ENCODE measurements at regions not wholly inside any gene's neighbourhood (a gene's known extent, or its start where the extent isn't known, plus 50 kb on each side); places are given as distances from the start of the nearest gene placed in this dataset.

- TF ChIP-seq EP300 (IDR thresholded peaks at IDR 0.05) (no peak), CTCF (IDR thresholded peaks at IDR 0.05) (no peak), POLR2AphosphoS5 (IDR thresholded peaks at IDR 0.05) (no peak), POLR2A (IDR thresholded peaks at IDR 0.05) (no peak)
- Histone ChIP-seq H3K4me3 (no peak overlapping the region), H3K9me3 (no peaks in the 10 kb centered on the region), H3K4me1 (peaks cover 0 to 11% (median 0%) of the 10 kb centered on the region in 3 donors), H3K36me3 (no peaks in the 10 kb centered on the region), H3K27me3 (no peaks in the 10 kb centered on the region), H3K27ac (no peak overlapping the region)
- no peak for ATAC-seq
Measured at GRCh38 chr2:19434413-19434812, 76.0 kb upstream of the OSR1 start.

- no peak overlapping the region for H3K4me3 ChIP-seq
- no peaks in the 10 kb centered on the region for H3K27me3 ChIP-seq
- WGBS, 2 donors (ENCODE audit: low coverage in 1 of 2) = 90 to 92% methylated on average over 1 to 6 of the region's 6 CpGs
- no peaks in the 10 kb centered on the region for H3K9me3 ChIP-seq
- H3K36me3 ChIP-seq = no peaks in the 10 kb centered on the region
- TF ChIP-seq EP300 (IDR thresholded peaks at IDR 0.05) = no peak
- TF ChIP-seq POLR2AphosphoS5 (IDR thresholded peaks at IDR 0.05) = no peak
- no peak for TF ChIP-seq CTCF (IDR thresholded peaks at IDR 0.05)
- TF ChIP-seq POLR2A (IDR thresholded peaks at IDR 0.05) = no peak
- ATAC-seq = no peak
- no peaks in the 10 kb centered on the region for H3K4me1 ChIP-seq
- H3K27ac ChIP-seq = no peak overlapping the region
Measured at GRCh38 chr2:19426941-19427340, 68.5 kb upstream of the OSR1 start.

- Histone ChIP-seq H3K4me1 (no peaks in the 10 kb centered on the region), H3K9me3 (no peaks in the 10 kb centered on the region), H3K4me3 (no peak overlapping the region), H3K27ac (no peak overlapping the region), H3K36me3 (no peaks in the 10 kb centered on the region), H3K27me3 (no peaks in the 10 kb centered on the region)
- 84 to 88% methylated on average over 4 to 5 of the region's 5 CpGs for WGBS, 2 donors (ENCODE audit: low coverage in 1 of 2)
- ATAC-seq = no peak
- TF ChIP-seq POLR2AphosphoS5 (IDR thresholded peaks at IDR 0.05) = no peak
- no peak for TF ChIP-seq POLR2A (IDR thresholded peaks at IDR 0.05)
- TF ChIP-seq EP300 (IDR thresholded peaks at IDR 0.05) = no peak
- TF ChIP-seq CTCF (IDR thresholded peaks at IDR 0.05) = no peak
Measured at GRCh38 chr2:19426144-19426543, 67.7 kb upstream of the OSR1 start.

GRCh38 chr2:19425419-19425818, 67.0 kb upstream of the OSR1 start:
- Histone ChIP-seq H3K4me3 (no peak overlapping the region), H3K4me1 (no peaks in the 10 kb centered on the region), H3K9me3 (no peaks in the 10 kb centered on the region), H3K27me3 (no peaks in the 10 kb centered on the region), H3K36me3 (no peaks in the 10 kb centered on the region), H3K27ac (no peak overlapping the region)
- WGBS, 2 donors (ENCODE audit: low coverage in 1 of 2) = 61 to 78% methylated on average over 2 of the region's 2 CpGs
- no peak for TF ChIP-seq EP300 (IDR thresholded peaks at IDR 0.05)
- TF ChIP-seq POLR2A (IDR thresholded peaks at IDR 0.05) = no peak
- TF ChIP-seq CTCF (IDR thresholded peaks at IDR 0.05) = no peak
- no peak for TF ChIP-seq POLR2AphosphoS5 (IDR thresholded peaks at IDR 0.05)
- ATAC-seq = peak; percentile 84

GRCh38 chr2:19419211-19419880, 60.9 kb upstream of the OSR1 start:
- no peak overlapping the region for H3K4me3 ChIP-seq
- 52 to 55% methylated on average over 3 of the region's 3 CpGs for WGBS, 2 donors (ENCODE audit: low coverage in 1 of 2)
- H3K36me3 ChIP-seq = no peaks in the 10 kb centered on the region
- H3K4me1 ChIP-seq = peaks cover 0 to 15% (median 0%) of the 10 kb centered on the region in 3 donors
- no peaks in the 10 kb centered on the region for H3K27me3 ChIP-seq
- H3K9me3 ChIP-seq = no peaks in the 10 kb centered on the region
- peak overlapping the region in 3 of 4 donors; percentile 49 to 72 (median 55) for H3K27ac ChIP-seq
- TF ChIP-seq EP300 (IDR thresholded peaks at IDR 0.05) = no peak
- no peak for TF ChIP-seq CTCF (IDR thresholded peaks at IDR 0.05)
- no peak for TF ChIP-seq POLR2A (IDR thresholded peaks at IDR 0.05)
- TF ChIP-seq POLR2AphosphoS5 (IDR thresholded peaks at IDR 0.05) = no peak
- ATAC-seq = peak; percentile 50
